ENCODE measurements at regions not wholly inside any gene's neighbourhood (a gene's known extent, or its start where the extent isn't known, plus 50 kb on each side); places are given as distances from the start of the nearest gene placed in this dataset.

- TF ChIP-seq ZFX (IDR thresholded peaks at IDR 0.05), result no peak
- TF ChIP-seq, protein P1, sequence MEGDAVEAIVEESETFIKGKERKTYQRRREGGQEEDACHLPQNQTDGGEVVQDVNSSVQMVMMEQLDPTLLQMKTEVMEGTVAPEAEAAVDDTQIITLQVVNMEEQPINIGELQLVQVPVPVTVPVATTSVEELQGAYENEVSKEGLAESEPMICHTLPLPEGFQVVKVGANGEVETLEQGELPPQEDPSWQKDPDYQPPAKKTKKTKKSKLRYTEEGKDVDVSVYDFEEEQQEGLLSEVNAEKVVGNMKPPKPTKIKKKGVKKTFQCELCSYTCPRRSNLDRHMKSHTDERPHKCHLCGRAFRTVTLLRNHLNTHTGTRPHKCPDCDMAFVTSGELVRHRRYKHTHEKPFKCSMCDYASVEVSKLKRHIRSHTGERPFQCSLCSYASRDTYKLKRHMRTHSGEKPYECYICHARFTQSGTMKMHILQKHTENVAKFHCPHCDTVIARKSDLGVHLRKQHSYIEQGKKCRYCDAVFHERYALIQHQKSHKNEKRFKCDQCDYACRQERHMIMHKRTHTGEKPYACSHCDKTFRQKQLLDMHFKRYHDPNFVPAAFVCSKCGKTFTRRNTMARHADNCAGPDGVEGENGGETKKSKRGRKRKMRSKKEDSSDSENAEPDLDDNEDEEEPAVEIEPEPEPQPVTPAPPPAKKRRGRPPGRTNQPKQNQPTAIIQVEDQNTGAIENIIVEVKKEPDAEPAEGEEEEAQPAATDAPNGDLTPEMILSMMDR (conservative IDR thresholded peaks at IDR 0.05), result no peak
- no peak overlapping the region for H3K27ac ChIP-seq
These were observed 262.9 kb downstream of the SNX13 start for GRCh38 chr7:17677408-17677807.

GRCh38 chr7:17678896-17679295 lies 261.4 kb downstream of the SNX13 start:
- TF ChIP-seq, protein P1 (conservative IDR thresholded peaks at IDR 0.05), result no peak
- TF ChIP-seq ZFX (IDR thresholded peaks at IDR 0.05), result no peak
- no peak overlapping the region for H3K27ac ChIP-seq

DNA sequence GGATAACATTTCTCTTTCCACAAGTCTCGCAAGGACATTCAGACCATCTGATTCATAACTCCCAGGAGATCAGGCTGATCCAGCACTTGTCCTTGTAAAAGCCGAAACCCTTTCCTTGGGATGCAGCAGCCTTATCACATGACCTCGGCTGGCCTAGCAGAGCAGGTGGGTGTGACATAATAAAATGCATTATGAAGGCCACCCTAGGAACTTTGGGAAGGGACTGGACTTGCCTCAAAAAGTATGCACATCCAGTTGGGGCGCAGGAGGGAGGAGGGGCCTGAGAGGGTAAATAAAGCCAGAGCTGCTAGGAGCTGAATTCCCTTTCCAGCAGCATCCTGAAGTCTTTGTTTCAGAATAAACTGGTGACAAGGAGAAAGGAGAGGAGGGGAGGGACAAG lies 260.8 kb downstream of the SNX13 start:
- TF ChIP-seq ZFX (IDR thresholded peaks at IDR 0.05), result no peak
- H3K27ac ChIP-seq, result no peak overlapping the region

DNA sequence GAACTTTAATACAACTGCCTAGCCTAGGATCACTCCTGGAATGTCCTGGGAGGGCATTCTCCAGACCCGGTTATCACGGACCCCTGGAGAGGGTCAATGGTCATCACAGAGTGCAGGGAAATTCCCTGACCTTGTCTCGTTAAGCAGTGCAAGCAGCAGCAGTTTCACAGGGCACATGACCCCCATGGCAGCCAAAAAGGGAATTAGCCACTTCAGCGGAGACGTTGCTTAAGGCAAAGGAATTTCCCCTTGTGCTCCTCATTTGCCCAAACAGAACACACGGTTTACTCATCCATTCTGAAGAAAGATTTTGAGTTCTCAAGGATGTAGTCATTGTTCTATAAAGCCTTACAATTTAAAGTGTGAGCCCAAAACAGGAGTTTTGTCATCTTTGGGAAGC lies 260.3 kb downstream of the SNX13 start:
- TF ChIP-seq, protein P1 (conservative IDR thresholded peaks at IDR 0.05), result no peak
- no peak overlapping the region for H3K27ac ChIP-seq

DNA sequence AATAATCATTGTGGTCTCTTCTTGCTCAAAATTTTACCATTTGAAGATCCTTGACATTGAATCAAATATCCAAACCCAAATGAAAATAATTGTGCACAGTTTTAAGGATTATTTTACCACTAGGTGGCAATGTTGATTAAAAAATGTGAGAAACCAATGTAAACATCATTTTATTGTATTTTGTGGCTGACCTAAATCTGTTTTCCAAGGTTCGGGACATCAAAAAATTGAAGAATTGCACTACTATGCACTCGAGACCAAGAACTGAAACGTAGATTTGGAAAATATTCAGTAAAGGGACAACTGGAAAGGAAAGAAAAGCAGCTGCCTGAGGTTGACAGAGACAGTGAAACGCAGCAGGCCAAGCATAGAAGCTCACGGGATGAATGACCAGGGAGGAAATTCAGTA lies 259.3 kb downstream of the SNX13 start:
- no peak overlapping the region for H3K27ac ChIP-seq
- TF ChIP-seq, protein P1 (conservative IDR thresholded peaks at IDR 0.05), result peak; percentile 73
- TF ChIP-seq ZFX (IDR thresholded peaks at IDR 0.05), result no peak

DNA sequence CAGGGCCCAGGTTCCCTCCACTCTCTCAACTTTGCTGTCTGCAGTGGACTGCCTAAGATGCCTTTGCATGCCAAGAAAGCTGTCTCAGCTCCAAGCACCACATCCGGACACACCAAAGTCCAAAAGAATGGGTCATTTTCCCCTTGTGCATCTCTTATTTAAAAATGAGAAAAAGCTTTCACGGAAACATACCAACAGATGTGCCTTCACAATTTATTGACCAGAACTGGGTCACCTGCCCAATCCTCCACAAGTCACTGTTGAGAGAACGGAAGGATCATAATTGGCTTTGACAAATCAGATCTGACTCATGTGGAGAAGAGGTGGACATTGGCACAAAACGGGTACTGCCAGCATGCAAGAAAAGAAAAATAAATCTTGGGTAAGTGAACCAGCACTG lies 258.3 kb downstream of the SNX13 start:
- TF ChIP-seq, protein P1 (conservative IDR thresholded peaks at IDR 0.05), result no peak
- TF ChIP-seq ZFX (IDR thresholded peaks at IDR 0.05), result no peak
- no peak overlapping the region for H3K27ac ChIP-seq

- H3K27ac ChIP-seq, result no peak overlapping the region
- TF ChIP-seq, protein P1 (conservative IDR thresholded peaks at IDR 0.05), result no peak
These were observed 257.7 kb downstream of the SNX13 start for GRCh38 chr7:17682586-17682985.

- H3K27ac ChIP-seq, result no peak overlapping the region
- no peak for TF ChIP-seq ZFX (IDR thresholded peaks at IDR 0.05)
- TF ChIP-seq, protein P1 (conservative IDR thresholded peaks at IDR 0.05), result no peak
These were observed 255.2 kb downstream of the SNX13 start for GRCh38 chr7:17685141-17685540.
